Glutamatergic neuron (in vitro differentiated cells): ENCODE measurements at regions not wholly inside any gene's neighbourhood (a gene's known extent, or its start where the extent isn't known, plus 50 kb on each side); places are given as distances from the start of the nearest gene placed in this dataset.
"Not testable (repeated sequence)": the region's sequence is repeated elsewhere in the genome, so short reads cannot be mapped to it uniquely, and the experiment has no call there.

ENCODE experiments used
- DNase-seq: peaks from one replicate; pipeline ENCODE4 v3.0.0; 2022
- H3K27ac Mint-ChIP-seq: one replicate; pipeline ENCODE4 v1.8.0; 2020; ENCODE audit warnings: mild to moderate bottlenecking, mixed read lengths, inconsistent platforms; ENCODE audit not compliant: unreplicated experiment
- H3K27me3 Mint-ChIP-seq: one replicate; pipeline ENCODE4 v1.8.0; 2020; ENCODE audit warnings: mild to moderate bottlenecking, moderate library complexity, mixed read lengths, inconsistent platforms; ENCODE audit not compliant: unreplicated experiment
- H3K36me3 Mint-ChIP-seq: one replicate; pipeline ENCODE4 v1.8.0; 2020; ENCODE audit warnings: mild to moderate bottlenecking, mixed read lengths, inconsistent platforms; ENCODE audit not compliant: unreplicated experiment
- H3K4me1 Mint-ChIP-seq: one replicate; pipeline ENCODE4 v1.8.0; 2020; ENCODE audit warnings: mild to moderate bottlenecking, low read depth, mixed read lengths, inconsistent platforms; ENCODE audit not compliant: unreplicated experiment
- H3K4me3 Mint-ChIP-seq: one replicate; pipeline ENCODE4 v1.8.0; 2020; ENCODE audit warnings: mild to moderate bottlenecking, mixed read lengths, inconsistent platforms; ENCODE audit not compliant: unreplicated experiment
- H3K9me3 Mint-ChIP-seq: one replicate; pipeline ENCODE4 v1.8.0; 2020; ENCODE audit warnings: mild to moderate bottlenecking, moderate library complexity, mixed read lengths, inconsistent platforms; ENCODE audit not compliant: unreplicated experiment
- CTCF ChIP-seq: fragments of 200-600 bp; sonication (generic); IDR thresholded peaks from one replicate; pipeline ENCODE4 v1.5.0; 2021; ENCODE audit not compliant: partially characterized antibody, unreplicated experiment

- Mint-ChIP-seq H3K9me3 (no peaks in the 10 kb centered on the region), H3K27me3 (peaks cover 2% of the 10 kb centered on the region), H3K36me3 (peaks cover 15% of the 10 kb centered on the region), H3K27ac (no peak overlapping the region), H3K4me3 (no peak overlapping the region), H3K4me1 (no peaks in the 10 kb centered on the region)
- no peak for TF ChIP-seq CTCF
- no peak for DNase-seq
Observed at GRCh38 chr2:121838551-121838950, 83.1 kb downstream of the TSN start.

DNA sequence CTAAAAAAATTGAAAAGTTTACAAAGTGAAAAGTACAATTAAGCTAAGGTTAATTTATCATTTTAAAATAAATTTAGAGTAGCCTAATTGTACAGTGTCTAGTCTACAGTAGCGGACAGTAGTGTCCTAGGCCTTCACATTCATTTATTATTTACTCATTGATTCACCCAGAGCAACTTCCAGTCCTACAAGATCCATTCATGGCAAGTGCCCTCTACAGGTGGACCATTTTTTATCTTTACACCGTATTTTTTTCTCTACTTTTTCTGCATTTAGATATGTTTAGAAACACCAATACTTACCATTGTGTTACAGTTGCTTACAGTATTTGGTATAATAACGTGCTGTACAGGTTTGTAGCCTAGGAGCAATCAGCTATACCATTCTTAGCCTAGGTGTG, 84.1 kb downstream of the TSN start:
- H3K4me3 Mint-ChIP-seq: no peak overlapping the region
- no peak overlapping the region for H3K27ac Mint-ChIP-seq
- H3K36me3 Mint-ChIP-seq: peaks cover 15% of the 10 kb centered on the region
- TF ChIP-seq CTCF: no peak
- DNase-seq: no peak
- no peaks in the 10 kb centered on the region for H3K9me3 Mint-ChIP-seq
- H3K4me1 Mint-ChIP-seq: no peaks in the 10 kb centered on the region
- H3K27me3 Mint-ChIP-seq: peaks cover 2% of the 10 kb centered on the region

DNA sequence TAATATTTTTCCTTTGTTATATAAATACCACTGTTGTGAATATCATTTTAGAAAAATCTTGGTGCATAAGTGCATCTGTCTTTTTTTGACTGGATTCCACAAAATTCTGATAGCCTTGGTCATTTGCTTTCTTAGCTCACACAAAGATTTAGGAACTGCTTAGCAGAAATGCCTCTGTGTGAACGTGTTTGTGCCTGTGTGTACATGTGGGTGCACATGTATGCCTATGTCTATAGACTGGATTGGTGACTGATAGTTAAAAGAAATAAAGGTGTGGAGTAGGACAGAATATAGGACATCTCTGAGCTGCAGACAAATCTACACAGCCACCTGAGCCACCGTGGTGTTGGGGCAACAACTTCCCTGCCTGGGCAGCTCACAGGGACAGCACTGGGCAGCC, 93.8 kb downstream of the TSN start:
- H3K36me3 Mint-ChIP-seq: peaks cover 3% of the 10 kb centered on the region
- no peak for DNase-seq
- H3K27ac Mint-ChIP-seq: no peak overlapping the region
- H3K27me3 Mint-ChIP-seq: no peaks in the 10 kb centered on the region
- TF ChIP-seq CTCF: no peak
- H3K4me3 Mint-ChIP-seq: no peak overlapping the region
- no peaks in the 10 kb centered on the region for H3K9me3 Mint-ChIP-seq
- peaks cover 3% of the 10 kb centered on the region for H3K4me1 Mint-ChIP-seq

- not testable (repeated sequence) for H3K27me3 Mint-ChIP-seq, H3K9me3 Mint-ChIP-seq, H3K4me1 Mint-ChIP-seq, H3K27ac Mint-ChIP-seq, H3K36me3 Mint-ChIP-seq, H3K4me3 Mint-ChIP-seq, DNase-seq
Observed at GRCh38 chr2:121853149-121853548, 97.7 kb downstream of the TSN start.

GRCh38 chr2:121855510-121855909, 100.1 kb downstream of the TSN start:
- Mint-ChIP-seq H3K27me3 (no peaks in the 10 kb centered on the region), H3K4me1 (peaks cover 3% of the 10 kb centered on the region), H3K36me3 (no peaks in the 10 kb centered on the region), H3K4me3 (no peak overlapping the region), H3K27ac (no peak overlapping the region), H3K9me3 (no peaks in the 10 kb centered on the region)
- DNase-seq: no peak
- no peak for TF ChIP-seq CTCF

- H3K4me3 Mint-ChIP-seq: no peak overlapping the region
- peaks cover under 1% of the 10 kb centered on the region for H3K27me3 Mint-ChIP-seq
- TF ChIP-seq CTCF: no peak
- H3K4me1 Mint-ChIP-seq: peaks cover 3% of the 10 kb centered on the region
- no peak for DNase-seq
- no peak overlapping the region for H3K27ac Mint-ChIP-seq
- H3K9me3 Mint-ChIP-seq: no peaks in the 10 kb centered on the region
- H3K36me3 Mint-ChIP-seq: no peaks in the 10 kb centered on the region
Observed at GRCh38 chr2:121856360-121856759, 100.9 kb downstream of the TSN start.
